ENCODE measurements at regions not wholly inside any gene's neighbourhood (a gene's known extent, or its start where the extent isn't known, plus 50 kb on each side); places are given as distances from the start of the nearest gene placed in this dataset.

GRCh38 chr9:24036459-24036858 lies 210.4 kb upstream of the ELAVL2 start:
- TF ChIP-seq CTCF (IDR thresholded peaks at IDR 0.05) = no peak
- TF ChIP-seq POLR2A (IDR thresholded peaks at IDR 0.05) = no peak
